ENCODE measurements at regions not wholly inside any gene's neighbourhood (a gene's known extent, or its start where the extent isn't known, plus 50 kb on each side); places are given as distances from the start of the nearest gene placed in this dataset.

- H3K36me3 ChIP-seq, result no peaks in the 10 kb centered on the region
- H3K27ac ChIP-seq, result no peak overlapping the region
- no peaks in the 10 kb centered on the region for H3K9me3 ChIP-seq
- no peak overlapping the region for H3K4me3 ChIP-seq
- TF ChIP-seq CTCF (IDR thresholded peaks at IDR 0.05), result no peak
- DNase-seq, result no peak
- no peak for ATAC-seq
- intact Hi-C loops (cut with DNase I), result no loop called here
- no peaks in the 10 kb centered on the region for H3K27me3 ChIP-seq (ENCODE audit: low read depth)
- H3K4me1 ChIP-seq, result no peaks in the 10 kb centered on the region
Observed at GRCh38 chr1:218994615-218995014, 179.1 kb upstream of the LYPLAL1 start.

- Histone ChIP-seq H3K27me3 (ENCODE audit: low read depth) (no peaks in the 10 kb centered on the region), H3K4me3 (no peak overlapping the region), H3K27ac (no peak overlapping the region), H3K36me3 (no peaks in the 10 kb centered on the region), H3K4me1 (no peaks in the 10 kb centered on the region), H3K9me3 (no peaks in the 10 kb centered on the region)
- intact Hi-C loops (cut with DNase I), result no loop called here
- no peak for TF ChIP-seq CTCF (IDR thresholded peaks at IDR 0.05)
- no peak for ATAC-seq
- DNase-seq, result no peak
Observed at GRCh38 chr1:218995091-218995665, 178.5 kb upstream of the LYPLAL1 start.

GRCh38 chr1:218996362-218996761 is 177.3 kb upstream of the LYPLAL1 start:
- intact Hi-C loops (cut with DNase I), result no loop called here
- ATAC-seq (no peak), DNase-seq (no peak)
- H3K27me3 ChIP-seq (ENCODE audit: low read depth), result no peaks in the 10 kb centered on the region
- H3K9me3 ChIP-seq, result no peaks in the 10 kb centered on the region
- H3K4me3 ChIP-seq, result no peak overlapping the region
- no peaks in the 10 kb centered on the region for H3K4me1 ChIP-seq
- TF ChIP-seq CTCF (IDR thresholded peaks at IDR 0.05), result no peak
- no peaks in the 10 kb centered on the region for H3K36me3 ChIP-seq
- no peak overlapping the region for H3K27ac ChIP-seq

- DNase-seq, result no peak
- Histone ChIP-seq H3K36me3 (no peaks in the 10 kb centered on the region), H3K4me3 (no peak overlapping the region), H3K4me1 (no peaks in the 10 kb centered on the region), H3K9me3 (peaks cover 5% of the 10 kb centered on the region), H3K27me3 (ENCODE audit: low read depth) (no peaks in the 10 kb centered on the region), H3K27ac (no peak overlapping the region)
- intact Hi-C loops (cut with DNase I), result no loop called here
- ATAC-seq, result no peak
- TF ChIP-seq CTCF (IDR thresholded peaks at IDR 0.05), result no peak
Observed at GRCh38 chr1:219000005-219000404, 173.7 kb upstream of the LYPLAL1 start.

- ATAC-seq, result no peak
Observed at GRCh38 chr1:219000631-219001030, 173.0 kb upstream of the LYPLAL1 start.

More at GRCh38 chr1:219000631-219001030, 173.0 kb upstream of the LYPLAL1 start:
- no peak for DNase-seq
- peaks cover 9% of the 10 kb centered on the region for H3K9me3 ChIP-seq
- no peak overlapping the region for H3K4me3 ChIP-seq
- no peaks in the 10 kb centered on the region for H3K36me3 ChIP-seq
- no peaks in the 10 kb centered on the region for H3K27me3 ChIP-seq (ENCODE audit: low read depth)
- intact Hi-C loops (cut with DNase I), result no loop called here
- TF ChIP-seq CTCF (IDR thresholded peaks at IDR 0.05), result no peak
- no peak overlapping the region for H3K27ac ChIP-seq
- H3K4me1 ChIP-seq, result no peaks in the 10 kb centered on the region

Data from lower lobe of right lung (tissue), 2 donors.